ENCODE measurements at regions not wholly inside any gene's neighbourhood (a gene's known extent, or its start where the extent isn't known, plus 50 kb on each side); places are given as distances from the start of the nearest gene placed in this dataset.

DNA sequence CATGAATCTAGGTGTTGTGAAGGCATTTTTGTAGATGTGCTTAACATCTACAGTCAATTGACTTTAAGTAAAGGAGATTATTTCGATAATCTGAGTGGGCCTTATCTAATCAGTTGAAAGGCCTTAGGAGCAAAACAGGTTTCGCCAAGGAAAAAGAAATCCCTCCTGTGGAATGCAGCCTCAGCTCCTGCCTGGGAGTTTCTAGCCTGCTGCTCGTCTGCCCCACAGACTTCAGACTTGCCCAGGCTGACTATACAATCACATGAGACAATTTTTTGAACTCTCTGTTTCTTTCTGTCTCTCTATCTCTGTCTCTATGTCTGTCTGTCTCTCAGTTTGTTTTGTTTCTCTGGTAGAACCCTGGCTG lies 312.5 kb downstream of the OLFM4 start:
- Histone ChIP-seq H3K36me3 (no peaks in the 10 kb centered on the region), H3K27ac (no peak overlapping the region), H3K4me1 (no peaks in the 10 kb centered on the region), H3K9me3 (no peaks in the 10 kb centered on the region), H3K27me3 (no peaks in the 10 kb centered on the region), H3K4me3 (no peak overlapping the region)
- no peak for TF ChIP-seq POLR2A (IDR thresholded peaks at IDR 0.05)
- TF ChIP-seq, protein P1, sequence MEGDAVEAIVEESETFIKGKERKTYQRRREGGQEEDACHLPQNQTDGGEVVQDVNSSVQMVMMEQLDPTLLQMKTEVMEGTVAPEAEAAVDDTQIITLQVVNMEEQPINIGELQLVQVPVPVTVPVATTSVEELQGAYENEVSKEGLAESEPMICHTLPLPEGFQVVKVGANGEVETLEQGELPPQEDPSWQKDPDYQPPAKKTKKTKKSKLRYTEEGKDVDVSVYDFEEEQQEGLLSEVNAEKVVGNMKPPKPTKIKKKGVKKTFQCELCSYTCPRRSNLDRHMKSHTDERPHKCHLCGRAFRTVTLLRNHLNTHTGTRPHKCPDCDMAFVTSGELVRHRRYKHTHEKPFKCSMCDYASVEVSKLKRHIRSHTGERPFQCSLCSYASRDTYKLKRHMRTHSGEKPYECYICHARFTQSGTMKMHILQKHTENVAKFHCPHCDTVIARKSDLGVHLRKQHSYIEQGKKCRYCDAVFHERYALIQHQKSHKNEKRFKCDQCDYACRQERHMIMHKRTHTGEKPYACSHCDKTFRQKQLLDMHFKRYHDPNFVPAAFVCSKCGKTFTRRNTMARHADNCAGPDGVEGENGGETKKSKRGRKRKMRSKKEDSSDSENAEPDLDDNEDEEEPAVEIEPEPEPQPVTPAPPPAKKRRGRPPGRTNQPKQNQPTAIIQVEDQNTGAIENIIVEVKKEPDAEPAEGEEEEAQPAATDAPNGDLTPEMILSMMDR (IDR thresholded peaks at IDR 0.05), result no peak
- no peak for DNase-seq

DNA sequence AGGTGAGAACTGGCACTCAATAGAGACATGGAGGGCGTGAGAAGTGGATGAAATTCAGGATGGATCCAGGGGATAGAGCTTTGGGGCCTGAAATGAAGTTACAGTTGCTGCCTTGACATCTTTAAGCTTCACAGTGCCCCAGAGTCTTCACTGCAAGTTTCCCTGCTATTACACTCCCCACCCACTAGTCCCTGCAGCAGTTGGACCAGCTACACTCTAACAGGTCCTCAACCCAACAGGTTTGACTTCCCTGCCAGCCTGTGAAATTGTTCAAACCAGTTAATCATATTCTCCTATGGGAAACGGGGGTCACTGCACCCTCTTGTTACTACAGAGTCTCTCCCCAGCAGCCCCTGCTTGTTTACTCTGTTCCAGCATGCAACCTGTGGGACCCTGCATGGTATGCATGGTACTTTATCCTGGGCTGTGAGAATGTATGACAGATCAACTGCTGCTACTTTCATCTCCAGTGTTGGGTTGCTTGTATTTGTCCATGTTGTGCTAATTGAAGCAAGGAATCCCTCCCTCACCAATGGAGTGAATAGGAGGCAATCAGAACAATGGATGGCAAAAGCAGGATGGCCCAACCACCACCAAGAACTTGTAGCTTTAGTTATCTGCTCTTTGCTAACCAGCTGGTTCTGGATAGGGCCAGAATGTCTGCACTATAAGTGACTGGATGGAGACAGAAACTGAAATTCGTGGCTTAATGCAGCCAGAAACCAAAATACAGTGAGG lies 314.2 kb downstream of the OLFM4 start:
- no peaks in the 10 kb centered on the region for H3K4me1 ChIP-seq
- TF ChIP-seq POLR2A (IDR thresholded peaks at IDR 0.05), result no peak
- TF ChIP-seq, protein P1 (IDR thresholded peaks at IDR 0.05), result no peak
- no peak for DNase-seq
- H3K4me3 ChIP-seq, result no peak overlapping the region
- H3K27ac ChIP-seq, result no peak overlapping the region
- H3K36me3 ChIP-seq, result no peaks in the 10 kb centered on the region
- no peaks in the 10 kb centered on the region for H3K27me3 ChIP-seq
- H3K9me3 ChIP-seq, result no peaks in the 10 kb centered on the region

DNA sequence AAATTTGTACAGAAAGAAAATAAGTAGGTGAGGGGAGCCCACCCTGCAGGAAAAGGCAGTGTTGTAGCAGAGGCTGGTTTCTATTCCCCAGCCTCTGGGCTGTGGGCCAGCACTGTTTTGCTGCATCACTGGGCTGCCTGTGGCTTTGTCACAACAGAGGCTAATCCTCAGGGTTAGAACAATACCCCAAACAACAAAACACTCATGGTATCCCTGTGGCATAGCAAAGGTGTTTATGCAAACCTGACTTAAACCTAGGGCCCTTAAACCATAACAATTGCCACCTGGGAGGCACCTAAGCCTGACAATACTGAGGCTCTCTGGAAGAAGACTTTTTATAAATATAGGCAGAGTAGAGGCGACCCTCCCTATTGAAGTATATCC lies 314.7 kb downstream of the OLFM4 start:
- H3K4me1 ChIP-seq, result no peaks in the 10 kb centered on the region
- no peaks in the 10 kb centered on the region for H3K9me3 ChIP-seq
- H3K4me3 ChIP-seq, result no peak overlapping the region
- no peaks in the 10 kb centered on the region for H3K36me3 ChIP-seq
- H3K27me3 ChIP-seq, result no peaks in the 10 kb centered on the region
- TF ChIP-seq, protein P1 (IDR thresholded peaks at IDR 0.05), result no peak
- TF ChIP-seq POLR2A (IDR thresholded peaks at IDR 0.05), result no peak
- no peak overlapping the region for H3K27ac ChIP-seq
- DNase-seq, result no peak

DNA sequence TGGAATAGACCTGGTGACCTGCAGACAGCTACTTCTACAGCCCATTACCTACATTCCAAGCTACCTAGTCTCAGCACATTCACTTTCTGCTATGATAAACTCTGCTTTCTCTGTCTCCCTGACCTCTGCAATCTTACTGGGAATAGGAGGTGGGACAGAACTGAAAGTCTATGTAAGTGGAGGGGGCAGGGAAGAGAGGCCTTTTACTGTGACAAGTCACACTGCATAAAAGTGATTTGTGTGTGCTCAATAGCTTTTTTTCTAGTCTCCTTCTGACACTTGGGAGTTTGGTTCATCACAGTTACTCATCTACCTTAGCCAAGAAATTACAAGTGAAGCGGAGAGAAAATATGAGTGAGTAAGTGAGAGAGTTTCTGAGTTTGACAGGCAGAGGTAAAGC lies 322.4 kb downstream of the OLFM4 start:
- H3K9me3 ChIP-seq, result no peaks in the 10 kb centered on the region
- TF ChIP-seq, protein P1 (IDR thresholded peaks at IDR 0.05), result no peak
- no peak for TF ChIP-seq POLR2A (IDR thresholded peaks at IDR 0.05)
- H3K36me3 ChIP-seq, result no peaks in the 10 kb centered on the region
- H3K4me3 ChIP-seq, result no peak overlapping the region
- H3K4me1 ChIP-seq, result no peaks in the 10 kb centered on the region
- no peak for DNase-seq
- H3K27ac ChIP-seq, result no peak overlapping the region
- H3K27me3 ChIP-seq, result no peaks in the 10 kb centered on the region

DNA sequence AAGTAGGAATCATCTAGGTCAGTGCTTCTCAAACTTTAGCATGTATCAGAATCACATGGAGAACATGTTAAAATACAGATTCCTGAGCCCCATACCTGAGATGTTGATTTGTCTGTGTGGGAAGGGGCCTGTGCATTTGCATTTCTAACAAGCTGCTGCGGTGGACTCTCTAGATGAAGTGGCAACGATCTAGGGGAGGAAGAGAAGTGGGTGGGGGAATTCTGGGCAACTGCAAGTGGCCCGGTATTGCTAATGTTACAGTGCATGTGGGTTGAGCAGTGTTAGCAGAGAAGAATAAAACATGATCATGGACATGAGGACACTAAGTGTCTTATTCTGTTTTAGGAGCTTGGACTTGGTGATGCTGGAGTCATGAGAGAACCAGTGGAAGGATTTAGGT lies 329.0 kb downstream of the OLFM4 start:
- Histone ChIP-seq H3K9me3 (no peaks in the 10 kb centered on the region), H3K36me3 (no peaks in the 10 kb centered on the region), H3K4me3 (no peak overlapping the region), H3K4me1 (no peaks in the 10 kb centered on the region), H3K27ac (no peak overlapping the region), H3K27me3 (no peaks in the 10 kb centered on the region)
- DNase-seq, result no peak
- no peak for TF ChIP-seq POLR2A (IDR thresholded peaks at IDR 0.05)
- TF ChIP-seq, protein P1 (IDR thresholded peaks at IDR 0.05), result no peak

DNA sequence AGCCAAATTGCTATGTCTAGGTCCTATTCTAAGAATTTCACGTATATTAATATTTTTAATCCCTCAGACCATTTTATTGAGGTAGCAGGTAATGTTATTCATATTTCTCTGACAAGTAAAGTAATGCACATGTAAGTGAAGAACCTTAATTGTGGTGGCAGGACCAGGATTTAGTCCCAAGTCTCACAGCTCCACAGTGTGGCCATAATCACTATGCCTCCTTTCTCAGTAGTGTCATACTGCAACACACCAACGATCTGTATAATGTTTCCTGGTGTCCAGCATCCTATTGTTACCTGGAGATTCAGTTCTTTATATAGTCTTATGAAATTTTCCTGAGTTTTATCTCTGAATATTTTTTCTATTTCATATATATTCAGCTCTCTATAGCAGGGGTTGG lies 340.3 kb downstream of the OLFM4 start:
- no peaks in the 10 kb centered on the region for H3K9me3 ChIP-seq
- TF ChIP-seq, protein P1 (IDR thresholded peaks at IDR 0.05), result no peak
- no peak for TF ChIP-seq POLR2A (IDR thresholded peaks at IDR 0.05)

More for the DNA sequence above, 340.3 kb downstream of the OLFM4 start:
- Histone ChIP-seq H3K4me3 (no peak overlapping the region), H3K27me3 (no peaks in the 10 kb centered on the region), H3K4me1 (no peaks in the 10 kb centered on the region), H3K27ac (no peak overlapping the region), H3K36me3 (no peaks in the 10 kb centered on the region)
- no peak for DNase-seq
